ENCODE measurements at regions not wholly inside any gene's neighbourhood (a gene's known extent, or its start where the extent isn't known, plus 50 kb on each side); places are given as distances from the start of the nearest gene placed in this dataset.

DNA sequence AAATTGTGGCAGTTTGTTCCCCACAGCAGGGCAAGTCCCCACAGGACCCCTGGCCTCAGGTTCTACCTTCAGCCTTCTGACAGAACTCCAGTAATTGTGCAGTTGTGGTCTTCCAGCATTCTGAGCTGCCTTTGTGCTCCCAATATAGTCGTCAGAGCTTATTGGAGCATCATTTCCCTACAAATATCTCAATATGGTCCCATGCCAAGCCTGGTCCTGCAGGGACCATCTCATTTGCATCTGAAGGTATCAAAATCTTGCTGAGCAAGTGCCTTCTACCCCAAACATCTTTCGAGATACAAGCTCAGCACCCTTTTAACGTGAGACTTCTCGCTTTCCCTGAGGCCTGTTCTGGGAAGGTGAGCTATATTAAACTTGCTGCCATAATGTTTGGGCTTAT lies 333.9 kb upstream of the CDH11 start:
- DNase-seq, result no peak

DNA sequence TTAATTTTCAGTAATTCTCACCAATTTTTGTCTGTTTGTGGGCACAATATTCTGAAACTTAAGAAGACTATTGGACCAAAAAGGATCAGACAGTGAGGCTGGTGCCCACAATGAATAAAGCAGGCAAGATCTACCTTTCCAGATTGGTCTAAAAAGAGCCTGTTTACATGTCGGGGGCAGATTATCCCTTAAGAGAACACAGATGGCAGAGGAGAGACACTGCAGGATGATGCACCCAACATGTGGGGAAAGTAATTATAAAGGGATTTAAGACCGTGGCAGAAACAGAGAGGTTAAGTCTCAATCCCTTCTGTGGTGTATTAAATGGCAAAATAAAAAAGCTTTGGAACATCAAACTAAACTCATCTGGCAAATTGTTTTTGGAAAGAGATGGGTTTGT lies 331.8 kb upstream of the CDH11 start:
- DNase-seq, result no peak

DNA sequence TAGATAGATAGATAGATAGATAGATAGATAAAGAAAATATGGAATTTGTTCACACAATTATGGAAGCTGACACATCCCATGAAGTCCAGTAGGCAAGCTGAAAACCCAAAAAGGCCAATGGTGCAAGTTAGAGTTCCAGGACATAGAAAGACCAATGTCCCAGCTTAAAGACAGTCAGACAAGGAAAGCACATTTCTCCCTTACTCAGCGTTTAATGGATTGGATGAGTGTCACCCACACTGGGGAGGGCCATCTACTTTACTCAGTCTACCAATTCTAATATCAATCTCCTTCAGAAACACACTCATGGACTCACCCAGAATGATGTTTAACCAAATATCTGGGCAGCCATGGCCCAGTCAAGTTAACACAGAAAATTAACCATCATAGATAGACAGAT lies 327.7 kb upstream of the CDH11 start:
- DNase-seq, result no peak

DNA sequence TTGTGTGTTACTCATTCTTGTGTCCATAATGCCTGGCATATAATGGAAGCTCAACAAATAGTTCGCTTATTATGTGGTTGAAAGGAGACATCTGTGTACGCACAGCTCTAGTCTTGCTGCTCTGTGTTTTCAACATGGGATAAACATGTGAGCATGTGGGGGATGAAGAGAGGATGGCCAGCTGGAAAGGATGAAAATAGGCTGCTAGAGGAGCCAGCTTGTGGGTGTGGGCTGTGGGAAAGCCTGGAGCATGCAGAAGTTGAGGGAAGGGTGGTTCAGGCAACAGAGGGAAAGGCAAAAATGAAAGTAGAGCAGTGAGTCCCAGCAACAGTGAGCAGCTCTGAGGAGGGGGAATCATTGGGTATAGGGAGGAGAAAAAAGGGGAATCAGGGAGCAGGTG lies 324.6 kb upstream of the CDH11 start:
- DNase-seq, result no peak

DNA sequence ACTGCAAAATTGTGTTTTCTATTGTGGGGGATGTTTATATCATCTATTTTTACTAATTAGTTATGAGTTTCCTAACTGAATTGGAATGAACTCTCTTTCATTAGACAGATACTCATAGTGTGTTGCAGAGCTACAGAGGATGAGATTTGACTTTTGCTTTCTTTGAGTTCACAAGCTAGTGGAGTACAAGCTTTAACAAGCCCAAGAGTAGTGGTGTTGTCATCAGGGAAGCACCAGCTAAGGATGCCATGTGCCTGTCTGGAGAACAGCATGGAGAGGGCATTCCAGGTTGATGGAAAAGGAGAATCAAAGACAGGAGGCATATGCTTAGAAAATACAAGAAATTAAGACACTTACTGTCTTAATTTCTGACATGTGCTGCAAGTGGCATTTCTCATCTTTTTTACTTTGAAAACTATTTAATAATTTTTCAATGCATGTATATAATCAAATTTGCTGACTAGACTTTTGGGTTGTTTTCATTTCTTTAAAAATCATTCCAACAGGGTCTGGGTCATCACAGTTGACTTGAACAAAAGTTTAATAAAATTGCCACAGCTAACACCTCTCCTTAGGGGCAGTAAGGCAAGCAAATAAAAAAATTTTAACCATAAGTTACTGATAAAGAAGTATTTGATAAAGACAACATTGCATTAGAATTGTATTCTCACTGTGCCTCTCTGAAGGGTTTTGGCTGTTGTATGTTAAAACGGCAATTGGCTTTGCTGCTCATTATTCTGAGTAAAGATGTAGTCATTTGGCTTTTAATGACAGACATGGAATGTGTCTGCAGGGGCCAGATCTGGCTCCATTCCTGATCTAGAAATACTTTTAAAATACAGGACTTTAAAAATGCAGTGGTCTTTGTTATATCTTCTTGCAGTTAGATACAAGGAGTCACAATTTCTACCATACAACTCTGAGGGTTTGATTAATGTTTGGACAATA lies 323.7 kb upstream of the CDH11 start:
- no peak for DNase-seq

DNA sequence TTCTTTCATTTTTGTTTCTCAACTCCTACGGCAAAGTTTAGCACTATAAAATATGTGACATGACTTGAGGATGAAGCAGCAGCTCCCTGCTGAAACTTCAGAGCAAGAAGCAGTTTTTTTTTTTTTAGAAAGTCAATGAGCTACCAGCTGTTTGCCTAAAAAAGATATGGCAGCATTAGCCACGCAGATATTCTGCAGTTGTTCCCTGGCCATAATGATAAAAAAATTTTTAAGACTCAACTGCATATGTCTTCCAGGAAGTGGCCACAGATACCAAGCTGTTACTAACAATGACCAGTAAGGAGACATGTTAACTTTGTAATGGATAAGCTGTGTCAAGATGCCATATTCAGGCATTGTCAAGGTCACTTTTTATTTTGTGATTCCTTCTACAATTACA lies 319.6 kb upstream of the CDH11 start:
- DNase-seq, result no peak

DNA sequence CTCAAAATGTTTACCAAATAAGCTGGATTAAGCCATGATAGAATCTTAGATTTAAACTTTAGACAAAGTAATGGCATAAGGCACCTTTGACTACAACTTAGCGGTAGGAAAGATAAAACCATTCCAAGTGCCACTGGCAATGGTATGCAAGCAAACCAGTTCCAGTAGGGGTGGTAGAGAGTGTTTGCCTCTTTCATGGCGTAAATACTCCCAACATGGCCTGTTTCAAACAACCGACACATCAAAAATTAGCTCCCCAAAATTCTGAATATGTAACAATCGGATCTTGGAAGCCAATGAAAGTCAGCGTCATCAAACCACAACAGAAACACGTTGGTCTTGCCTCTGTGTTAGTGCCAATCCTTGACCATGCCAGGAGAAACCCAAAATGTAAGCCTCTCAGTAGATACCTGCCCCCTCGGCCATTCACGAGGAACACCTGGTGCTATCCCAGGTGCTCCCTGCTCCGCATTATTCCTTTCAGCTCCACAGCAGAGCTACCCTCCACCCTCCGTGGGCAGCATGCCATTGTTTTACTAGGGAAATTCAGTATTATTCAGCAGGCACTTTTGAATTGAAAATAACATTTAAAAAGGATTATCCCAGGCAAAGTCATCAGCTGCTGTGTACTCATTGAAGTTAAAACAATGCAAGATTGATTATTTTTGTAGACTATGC lies 307.8 kb upstream of the CDH11 start:
- no peak for DNase-seq

DNA sequence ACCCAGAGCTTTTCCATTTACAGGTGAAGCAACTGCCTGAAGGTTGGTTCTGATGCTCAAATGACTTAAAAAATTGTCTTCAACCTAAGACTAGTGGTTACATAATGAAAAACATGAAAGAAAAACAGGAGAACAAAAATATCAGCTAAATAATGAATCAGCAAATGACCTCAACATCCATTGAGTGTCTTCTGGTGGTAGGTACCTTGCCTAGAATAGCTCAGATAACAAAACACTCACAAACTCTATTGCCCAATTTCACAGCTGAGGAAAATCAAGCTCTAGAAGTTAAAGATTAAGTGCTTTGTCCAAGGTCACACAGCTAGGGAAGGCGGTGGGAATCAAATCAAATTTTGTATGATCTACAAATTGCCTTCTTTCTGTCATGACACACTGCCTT lies 304.6 kb upstream of the CDH11 start:
- no peak for DNase-seq

DNA sequence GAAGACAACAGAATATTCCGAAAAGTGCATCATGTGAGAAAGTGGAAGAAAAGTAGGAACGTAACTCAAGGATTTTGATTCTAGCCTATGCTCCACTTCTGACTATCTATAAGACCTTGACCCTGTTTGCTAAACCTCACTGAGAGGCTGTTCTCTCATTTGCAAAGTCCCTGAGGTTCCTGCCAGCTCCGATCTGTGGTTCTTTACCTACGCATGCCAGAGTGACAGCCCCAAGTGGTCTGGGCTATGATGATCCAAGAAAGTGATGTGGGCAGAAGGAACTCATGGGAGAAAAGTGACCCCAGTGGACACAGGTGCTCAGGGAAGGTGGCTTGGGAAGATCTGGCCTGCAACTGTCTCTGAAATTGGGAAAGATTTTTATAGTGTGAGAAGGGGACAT lies 301.1 kb upstream of the CDH11 start:
- no peak for DNase-seq

DNA sequence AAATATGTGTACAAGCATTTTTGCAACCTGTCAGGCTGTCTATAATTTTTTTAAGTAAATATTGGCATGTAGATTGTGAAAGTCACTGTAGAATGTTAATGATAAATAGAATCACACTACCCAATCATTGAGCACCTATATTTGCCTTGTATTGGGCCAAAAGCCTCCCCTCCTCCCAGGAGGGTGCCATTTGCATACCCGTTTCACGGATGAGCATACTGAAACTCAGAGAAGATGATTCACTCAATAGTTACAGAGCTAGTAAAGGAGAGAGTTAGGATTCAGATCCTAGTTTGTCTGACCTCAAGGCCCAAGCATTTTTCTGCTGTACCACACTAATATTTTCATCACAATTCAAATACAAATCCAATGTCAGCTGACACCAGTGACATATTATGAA lies 299.7 kb upstream of the CDH11 start:
- no peak for DNase-seq

DNA sequence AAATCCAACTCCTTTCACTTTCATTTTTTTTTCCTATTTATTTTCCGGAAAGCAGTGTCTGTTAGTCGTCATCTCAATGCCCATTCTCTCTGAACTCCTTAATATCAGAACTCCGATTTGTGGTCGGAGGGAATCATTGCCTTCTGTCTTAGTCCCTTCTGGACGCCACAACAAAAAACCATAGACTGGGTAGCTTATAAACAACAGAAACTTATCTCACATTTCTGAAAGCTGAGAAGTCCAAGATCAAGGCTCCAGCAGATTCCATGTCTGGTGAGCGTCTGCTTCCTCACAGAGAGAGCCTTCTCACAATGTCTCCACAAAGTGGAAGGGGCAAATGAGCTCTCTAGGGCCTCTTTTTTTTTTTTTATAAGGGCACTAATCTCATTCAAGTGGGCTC lies 296.6 kb upstream of the CDH11 start:
- DNase-seq, result no peak

DNA sequence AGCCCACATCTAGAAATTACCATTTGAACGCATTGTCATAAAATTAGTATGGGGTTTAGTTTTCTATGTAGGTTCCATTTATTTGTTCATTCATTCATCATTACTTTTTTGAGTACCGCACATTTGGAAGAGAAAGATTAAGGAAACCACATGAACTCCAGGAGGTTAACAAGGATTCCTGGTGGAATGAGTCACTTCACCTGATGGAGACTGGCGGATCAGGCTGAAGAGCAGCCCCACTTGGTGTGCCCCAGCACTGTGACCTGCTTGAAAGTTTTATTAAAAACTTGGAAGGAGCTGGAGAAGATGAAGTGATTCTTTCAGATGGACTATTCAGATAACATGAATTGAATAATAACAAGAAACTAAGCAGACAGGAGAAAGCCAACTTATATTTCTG lies 293.6 kb upstream of the CDH11 start:
- no peak for DNase-seq

DNA sequence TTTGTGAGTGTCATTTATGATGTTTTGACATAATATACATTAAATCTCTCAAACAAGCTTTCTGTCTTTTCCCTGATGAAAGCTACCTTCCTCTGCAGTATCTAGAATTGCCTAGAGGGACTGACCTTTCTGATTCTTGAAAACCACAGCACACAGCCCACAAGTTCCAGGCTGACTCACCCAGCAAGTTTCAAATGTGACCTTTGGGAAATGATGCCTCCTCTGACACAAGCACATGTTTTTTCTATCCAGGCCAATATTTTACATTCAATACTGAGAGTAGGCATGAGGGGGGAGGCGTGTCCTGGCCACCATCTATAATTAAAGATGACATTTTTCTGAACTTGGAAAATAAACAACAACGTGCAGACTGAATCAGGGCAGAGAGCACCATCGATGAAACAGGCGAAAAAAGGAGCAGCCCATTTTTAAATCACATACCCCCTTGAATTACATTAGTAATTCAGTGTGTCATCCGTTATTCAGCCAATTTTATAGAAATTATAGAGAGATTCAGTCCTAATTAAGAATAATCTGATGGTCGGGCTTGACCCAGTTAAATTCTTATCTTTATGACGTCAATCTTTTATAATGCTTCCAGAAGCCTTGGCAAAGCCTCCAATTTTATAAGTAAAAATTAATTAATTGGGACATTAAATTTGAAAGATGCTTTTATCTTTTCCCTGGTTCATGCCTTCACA lies 292.6 kb upstream of the CDH11 start:
- DNase-seq, result no peak

DNA sequence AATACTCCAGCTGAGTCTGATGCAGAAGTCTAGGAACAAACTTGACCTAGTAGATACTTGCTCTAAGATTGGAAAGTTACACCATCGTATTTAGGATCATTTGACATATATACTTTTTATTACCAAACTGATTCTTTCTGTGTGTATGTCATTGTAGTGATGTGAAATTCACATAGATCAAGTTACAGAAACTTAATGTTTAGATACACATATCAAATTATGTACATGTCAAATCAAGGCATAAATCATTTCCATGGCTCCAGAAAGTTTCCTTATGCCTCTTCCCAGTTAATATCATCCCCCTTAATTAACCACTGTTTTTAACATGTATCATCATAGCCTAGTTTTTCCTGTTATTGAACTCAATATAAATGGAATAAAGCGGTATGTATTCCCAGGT lies 292.0 kb upstream of the CDH11 start:
- no peak for DNase-seq

DNA sequence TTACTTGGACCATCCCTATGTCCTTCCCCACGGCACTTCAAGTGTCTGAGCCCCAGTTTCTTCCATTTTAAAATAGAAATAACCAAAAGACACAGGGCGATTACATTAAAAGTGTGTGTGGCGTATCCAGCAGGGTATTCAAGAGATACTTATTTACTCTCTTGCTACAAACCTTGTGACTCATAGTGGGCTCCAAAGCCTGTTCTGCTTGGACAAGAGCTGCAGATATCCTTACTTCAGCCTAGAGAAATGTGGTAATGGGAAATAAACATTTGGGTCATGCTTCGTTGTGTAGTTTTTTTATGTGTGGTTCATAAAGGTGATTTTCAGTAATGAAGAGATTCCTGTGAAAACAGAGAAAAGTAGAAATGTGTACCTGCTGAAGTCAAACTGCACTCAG lies 288.9 kb upstream of the CDH11 start:
- DNase-seq, result no peak

DNA sequence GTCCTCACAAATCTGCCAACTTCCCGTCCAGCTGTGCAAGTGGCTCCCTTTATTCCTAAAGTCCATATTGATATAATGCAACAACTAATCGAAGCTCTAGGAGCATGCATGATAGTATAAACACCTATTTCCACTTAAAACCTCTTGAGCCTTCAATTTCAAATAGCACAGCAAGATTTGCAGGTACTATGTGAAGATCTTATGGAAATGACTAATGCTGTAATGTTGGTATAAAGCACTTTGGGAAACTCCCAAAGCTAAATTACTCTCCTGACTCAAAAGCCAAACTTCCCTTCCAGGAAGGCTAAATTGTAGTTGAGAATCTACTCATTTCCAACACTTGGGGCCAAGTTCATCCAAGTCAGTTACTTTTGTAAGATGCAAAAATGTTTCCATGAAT lies 287.6 kb upstream of the CDH11 start:
- no peak for DNase-seq

DNA sequence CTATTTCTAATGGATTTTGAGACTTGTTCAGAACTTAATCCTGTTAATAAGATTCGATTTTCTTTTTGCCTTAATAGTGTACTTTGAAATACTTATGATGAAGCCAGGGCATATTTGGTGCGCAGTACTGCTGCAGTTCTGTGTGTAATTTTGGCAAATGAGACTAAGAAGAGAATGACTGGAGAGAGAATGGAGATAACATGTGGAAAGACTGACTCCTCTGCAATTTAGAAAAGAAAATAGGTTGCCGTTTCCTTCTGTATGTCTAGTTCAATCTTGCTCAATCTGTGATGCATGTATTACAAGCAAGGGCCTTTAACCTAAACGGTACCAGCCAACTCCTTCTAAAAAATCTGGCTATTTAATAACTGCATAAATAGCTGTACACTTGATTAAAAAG lies 285.1 kb upstream of the CDH11 start:
- no peak for DNase-seq

DNA sequence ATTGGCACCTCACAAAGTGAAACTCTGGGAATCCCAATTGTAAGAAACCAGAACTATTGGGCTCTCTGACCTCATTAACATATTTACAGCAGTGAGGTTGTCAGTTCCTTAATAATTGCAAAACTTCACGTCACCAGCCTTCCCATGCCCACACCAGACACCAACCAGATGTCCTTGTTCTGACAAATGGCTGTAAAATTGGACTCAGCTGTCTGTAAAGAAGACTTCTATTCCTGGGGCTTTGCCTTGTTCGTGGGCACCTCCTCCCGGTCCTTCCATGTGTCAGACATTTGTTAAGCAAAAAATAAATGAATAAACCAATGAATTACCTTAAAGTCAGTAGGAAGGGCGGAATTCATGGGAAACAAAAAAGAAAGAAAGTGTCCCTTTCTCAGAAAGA lies 284.3 kb upstream of the CDH11 start:
- no peak for DNase-seq

DNA sequence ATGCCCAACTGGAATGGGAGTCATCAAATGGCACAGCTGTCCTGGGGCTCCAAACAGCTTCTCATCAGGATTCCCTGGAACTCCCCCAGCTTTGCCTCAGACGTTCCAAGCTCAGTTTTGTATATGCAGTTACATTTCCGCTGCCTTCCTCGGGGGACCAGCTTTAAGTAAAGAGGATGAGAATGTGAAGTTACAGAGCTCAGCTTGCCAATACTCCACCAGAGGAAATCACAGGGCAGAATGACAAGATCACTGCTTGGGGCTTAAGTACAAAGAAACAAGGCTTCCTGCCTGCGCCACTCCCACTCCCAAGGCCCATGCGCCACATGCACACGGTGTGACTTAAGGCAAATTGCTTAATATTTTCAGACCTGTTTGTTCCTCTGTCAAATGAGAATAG lies 272.4 kb upstream of the CDH11 start:
- DNase-seq, result no peak

DNA sequence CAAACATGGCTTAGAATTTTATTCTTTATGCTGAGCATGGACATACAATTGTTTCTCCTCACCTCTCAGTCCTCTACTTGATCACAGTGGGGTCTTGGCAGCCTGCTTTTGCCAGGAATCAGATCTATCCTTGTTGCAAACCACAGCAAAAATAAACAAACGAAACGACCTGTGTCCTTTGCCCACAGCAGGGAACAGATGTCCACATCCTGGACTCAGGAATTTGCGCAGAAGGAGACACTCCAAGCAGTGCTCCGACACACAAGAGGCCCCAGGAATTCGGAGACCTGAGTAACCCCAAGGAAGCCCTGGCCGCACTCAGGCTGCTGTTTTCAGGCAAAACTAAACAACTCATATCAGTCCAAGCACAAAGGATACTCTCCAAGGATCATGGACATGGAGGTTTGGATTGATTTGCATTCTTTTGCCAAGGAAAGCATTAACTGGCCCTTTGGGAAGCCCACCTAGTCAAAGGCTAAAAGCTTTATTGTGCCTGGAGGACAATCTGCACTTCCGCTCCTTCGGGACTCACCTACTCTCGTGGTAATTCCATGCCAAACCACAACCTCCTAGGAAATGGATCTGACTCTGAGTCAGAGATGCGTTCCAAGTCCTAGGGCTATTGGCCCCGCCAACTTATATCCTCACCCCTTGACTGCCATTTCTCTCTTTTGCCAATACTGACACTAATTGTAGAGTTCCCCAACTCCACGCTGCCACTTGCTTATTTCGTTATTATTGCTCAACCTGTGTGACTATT lies 271.1 kb upstream of the CDH11 start:
- no peak for DNase-seq

DNA sequence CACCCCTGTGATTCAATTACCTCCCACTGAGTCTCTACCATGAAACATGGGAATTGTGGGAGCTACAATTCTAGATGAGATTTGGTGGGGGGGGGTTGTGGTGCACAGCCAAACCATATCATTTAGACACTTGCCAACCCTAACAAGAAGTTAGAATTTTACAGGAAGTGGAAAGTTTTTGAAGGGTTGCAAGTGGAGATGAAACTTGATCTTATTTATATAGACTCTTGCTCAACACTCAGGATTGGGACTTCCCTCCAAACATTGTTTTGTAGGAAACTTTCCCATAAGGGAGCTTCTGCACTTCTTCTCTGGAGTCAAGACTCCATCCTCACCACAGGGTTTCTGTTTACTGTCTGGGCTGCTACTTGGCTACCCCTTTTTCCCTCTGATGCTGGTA lies 266.7 kb upstream of the CDH11 start:
- no peak for DNase-seq

DNA sequence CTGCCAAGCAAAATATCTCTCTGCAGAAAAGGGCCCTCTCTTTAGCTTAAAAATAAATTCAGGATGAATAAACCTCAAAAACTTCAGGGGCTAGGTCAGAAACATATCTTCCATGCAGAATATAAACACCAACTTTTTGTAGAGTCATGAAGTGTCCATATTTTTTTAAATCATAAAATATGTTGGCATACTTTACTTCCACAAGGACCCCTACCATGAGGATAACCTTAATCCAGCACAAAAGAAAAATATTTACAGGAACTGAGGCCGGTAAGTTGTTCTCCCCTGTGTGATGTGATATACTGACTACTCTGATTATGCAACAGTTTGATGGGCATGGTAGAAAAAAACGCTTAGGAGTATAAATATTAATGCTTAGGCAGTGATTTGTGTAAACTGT lies 264.8 kb upstream of the CDH11 start:
- DNase-seq, result no peak

DNA sequence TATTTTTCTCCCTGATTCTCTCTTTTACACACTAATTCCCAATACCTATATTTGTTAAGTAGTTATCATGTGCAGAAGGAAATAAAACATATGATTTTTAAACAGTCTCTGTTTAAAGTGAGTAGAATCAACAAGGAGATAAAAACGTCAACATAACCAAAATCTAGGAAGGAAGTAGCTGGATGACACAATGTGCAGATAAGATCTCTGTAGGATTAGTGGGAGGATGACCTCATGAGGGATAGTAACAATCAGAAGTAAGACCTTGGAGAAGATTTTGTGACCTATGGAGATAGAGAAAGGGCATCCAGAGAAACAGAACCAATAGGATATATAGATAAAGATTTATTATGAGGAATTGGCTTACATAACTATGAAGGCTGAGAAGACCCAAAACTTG lies 262.6 kb upstream of the CDH11 start:
- DNase-seq, result no peak
